Activated CD8-positive, alpha-beta memory T cell treated with anti-CD3 and anti-CD28 coated beads, Interleukin-2, amount 50 U/mL, for 1 hour (primary cell): ENCODE measurements at regions not wholly inside any gene's neighbourhood (a gene's known extent, or its start where the extent isn't known, plus 50 kb on each side); places are given as distances from the start of the nearest gene placed in this dataset.

Source experiments
- DNase-seq: peaks from one replicate; pipeline ENCODE4 v3.0.0-alpha.2; 2020; ENCODE audit errors: extremely low read depth

DNA sequence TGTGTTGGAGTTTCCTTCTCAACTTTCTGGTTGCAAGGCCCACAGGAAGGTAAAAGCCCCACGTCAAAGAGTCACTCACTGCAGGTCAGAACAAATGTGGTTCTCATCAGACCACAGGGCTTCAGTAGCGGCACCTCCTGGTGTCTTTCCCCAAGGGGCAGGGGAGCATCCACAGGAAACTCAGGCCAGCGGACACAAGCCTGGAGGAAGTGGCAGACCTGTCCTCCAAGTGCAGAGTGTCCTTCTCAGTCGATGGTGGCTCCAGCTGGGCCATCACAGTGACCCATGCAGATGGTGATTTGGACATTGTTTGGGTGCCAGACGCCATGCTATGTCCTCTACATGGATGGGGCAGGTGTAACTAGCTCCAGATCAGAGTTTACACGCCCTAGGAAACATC, 84.9 kb downstream of the ACKR3 start:
- DNase-seq: no peak

GRCh38 chr2:236656166-236656565, 86.5 kb downstream of the ACKR3 start:
- DNase-seq: no peak

DNA sequence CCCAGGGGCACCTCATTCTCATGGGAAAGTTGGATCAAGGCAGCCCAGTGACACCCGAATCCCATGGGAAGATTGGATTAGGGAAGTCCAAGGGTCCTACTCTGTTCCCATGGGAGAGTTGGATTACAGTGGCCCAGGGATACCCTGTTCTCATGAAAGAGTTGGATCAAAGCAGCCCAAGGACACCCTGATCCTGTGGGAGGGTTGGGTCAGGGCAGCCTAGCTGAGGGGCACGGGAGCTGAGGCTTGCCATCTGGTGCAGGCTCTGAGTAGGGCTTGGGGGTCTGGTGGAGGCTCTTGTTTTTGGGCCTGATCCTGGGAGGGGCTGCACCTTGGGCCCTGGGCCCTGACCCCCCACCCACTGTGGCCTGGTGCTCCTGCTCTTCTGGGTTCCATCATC, 87.1 kb downstream of the ACKR3 start:
- no peak for DNase-seq

- DNase-seq: no peak
Measured at GRCh38 chr2:236657215-236657614, 87.6 kb downstream of the ACKR3 start.

GRCh38 chr2:236657801-236658200, 88.2 kb downstream of the ACKR3 start:
- DNase-seq: no peak

DNA sequence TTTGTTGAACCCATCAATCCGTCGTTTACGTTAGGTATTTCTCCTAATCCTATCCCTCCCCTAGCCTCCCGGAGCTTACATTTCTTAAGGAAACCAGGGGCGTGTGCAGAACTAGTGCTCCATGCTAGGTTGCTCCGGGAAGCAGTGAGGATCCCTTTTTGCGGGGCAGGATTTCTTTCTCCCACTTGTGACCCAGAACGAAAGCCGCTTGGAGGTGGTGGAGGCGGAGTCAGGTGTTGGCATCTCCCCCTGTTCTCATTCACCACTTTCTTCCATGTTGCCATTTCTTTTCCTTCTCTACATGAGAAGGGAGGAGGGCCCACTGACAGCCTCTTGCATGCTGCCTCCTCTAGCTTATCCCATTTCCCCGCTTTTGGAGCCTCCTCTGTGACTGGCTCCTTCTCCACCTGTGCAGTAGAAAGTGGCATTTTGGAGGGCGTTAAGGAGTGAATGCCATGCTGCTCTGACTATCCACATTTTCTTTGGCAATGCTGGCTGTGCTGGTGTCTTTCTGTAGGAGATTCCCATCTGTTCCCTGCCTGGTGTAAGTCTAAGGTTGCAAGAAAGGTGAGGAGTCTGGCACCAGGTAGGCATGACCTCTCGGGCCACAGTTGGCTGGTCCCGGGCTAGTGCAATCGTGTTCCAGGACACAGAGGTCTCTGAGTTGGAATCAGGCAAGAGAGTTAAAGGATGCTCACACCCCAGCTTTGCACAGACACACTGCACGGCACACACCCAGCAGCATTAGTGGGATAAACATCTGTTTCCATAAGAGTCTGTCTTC, 89.5 kb downstream of the ACKR3 start:
- DNase-seq: no peak

DNA sequence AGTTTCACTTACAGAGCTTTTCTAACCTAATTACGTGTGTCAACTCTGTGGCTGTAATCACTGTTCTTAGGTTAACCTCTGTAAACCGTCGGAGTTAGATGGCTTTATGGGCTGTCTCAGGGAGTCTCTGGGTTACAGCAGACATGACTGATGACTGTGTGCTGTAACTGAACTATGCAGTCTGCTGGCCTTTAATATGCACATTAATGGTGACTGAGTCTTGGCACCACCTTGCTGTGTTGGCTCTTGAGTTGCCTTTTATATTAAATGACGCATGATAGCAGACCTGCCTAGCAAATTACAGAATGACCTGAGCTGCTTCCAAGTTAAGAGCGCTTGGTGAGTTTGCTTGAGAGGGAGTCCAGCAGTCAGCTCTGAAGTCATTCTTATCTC, 90.1 kb downstream of the ACKR3 start:
- no peak for DNase-seq

DNA sequence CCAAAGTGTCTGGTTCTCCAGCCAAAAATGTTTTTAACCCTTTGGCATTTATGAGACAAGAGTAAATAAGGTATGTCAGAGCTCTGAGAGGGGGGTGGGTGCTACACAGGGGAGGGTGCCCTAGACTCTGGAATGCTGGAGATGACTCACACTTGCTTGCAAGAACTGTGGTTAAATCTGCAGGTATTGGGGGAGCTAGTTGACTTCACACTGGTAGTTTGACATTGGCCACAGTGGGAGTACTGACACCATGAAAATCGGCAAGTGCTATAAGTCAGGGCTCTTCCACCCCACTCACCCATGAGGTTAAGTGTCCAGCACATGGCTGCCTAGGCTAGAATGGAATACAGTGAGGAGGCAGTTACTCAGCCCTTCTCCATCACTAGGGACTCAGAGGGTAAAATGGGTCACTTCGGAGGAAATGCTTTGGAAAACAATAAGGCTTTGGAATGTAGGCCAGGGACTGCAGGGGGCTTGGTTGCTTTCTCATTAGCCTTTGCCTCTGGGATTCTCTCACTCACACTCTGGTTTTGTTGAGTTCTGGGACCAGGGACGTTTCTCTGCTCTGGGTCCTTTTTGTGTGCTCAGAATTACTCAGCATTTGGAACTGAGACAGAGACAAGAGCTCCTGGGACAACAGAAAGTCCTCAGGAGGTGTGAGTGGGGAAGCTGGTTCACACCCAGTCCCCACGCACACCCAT, 91.6 kb downstream of the ACKR3 start:
- no peak for DNase-seq

DNA sequence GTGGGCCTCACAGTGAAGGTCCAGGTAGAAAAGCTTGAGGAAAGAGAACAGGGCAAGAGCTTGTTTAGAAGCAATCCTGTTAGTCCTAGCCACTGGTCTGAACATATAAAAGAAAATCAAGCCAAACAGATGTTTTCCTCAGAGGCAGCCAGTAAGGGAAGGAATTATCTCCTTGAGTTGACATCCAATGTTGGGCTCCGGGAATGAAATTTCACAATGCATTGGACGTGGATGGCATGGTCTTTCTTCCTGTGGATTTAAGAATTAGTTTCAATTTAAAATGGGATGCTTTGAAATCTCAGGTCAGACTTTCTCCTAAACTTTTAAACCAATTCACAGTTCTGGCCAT, 92.1 kb downstream of the ACKR3 start:
- no peak for DNase-seq

DNA sequence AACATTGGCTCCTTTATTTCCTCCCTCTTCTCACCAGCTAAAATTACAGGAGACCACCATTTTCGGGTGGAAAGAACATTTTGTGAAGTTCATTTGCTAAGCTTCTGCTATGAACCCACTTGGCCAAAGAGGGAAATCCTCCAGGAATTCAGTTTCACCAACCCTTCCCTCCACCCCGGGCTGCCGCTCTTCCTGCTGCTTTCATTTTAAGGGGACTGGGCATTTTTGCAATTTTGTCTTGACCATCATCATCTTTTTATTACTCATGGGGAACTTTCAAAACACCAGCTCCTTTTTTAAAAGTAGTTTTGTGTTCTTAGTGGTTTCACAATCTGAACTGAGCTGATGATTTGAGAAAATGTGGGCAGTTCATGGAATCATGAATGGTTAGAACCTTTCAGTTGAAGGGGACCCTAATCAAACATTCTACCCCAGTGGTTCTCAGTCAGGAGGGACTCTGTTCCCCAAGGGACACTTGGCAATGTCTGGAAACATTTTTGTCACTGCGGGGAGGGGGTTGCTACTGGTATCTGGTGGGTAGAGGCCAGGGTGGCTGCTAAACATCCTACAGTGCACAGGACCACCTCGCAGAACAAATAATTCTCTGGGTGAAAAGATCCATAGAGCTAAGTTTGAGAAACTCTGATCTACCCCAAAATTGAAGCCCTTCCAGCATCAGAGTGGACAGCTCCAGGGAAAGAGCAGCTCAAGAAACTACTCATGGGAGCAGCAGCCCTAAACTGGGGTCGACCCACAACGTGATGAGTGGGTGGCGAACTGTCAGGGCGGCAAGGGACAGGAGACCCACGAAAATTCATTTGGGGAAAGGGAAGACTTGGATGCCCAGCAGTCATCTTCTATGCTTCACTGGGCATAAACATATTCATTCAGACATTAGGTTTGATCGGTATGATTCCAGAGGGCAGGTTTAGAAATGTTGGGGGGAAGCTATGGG, 92.9 kb downstream of the ACKR3 start:
- DNase-seq: no peak

DNA sequence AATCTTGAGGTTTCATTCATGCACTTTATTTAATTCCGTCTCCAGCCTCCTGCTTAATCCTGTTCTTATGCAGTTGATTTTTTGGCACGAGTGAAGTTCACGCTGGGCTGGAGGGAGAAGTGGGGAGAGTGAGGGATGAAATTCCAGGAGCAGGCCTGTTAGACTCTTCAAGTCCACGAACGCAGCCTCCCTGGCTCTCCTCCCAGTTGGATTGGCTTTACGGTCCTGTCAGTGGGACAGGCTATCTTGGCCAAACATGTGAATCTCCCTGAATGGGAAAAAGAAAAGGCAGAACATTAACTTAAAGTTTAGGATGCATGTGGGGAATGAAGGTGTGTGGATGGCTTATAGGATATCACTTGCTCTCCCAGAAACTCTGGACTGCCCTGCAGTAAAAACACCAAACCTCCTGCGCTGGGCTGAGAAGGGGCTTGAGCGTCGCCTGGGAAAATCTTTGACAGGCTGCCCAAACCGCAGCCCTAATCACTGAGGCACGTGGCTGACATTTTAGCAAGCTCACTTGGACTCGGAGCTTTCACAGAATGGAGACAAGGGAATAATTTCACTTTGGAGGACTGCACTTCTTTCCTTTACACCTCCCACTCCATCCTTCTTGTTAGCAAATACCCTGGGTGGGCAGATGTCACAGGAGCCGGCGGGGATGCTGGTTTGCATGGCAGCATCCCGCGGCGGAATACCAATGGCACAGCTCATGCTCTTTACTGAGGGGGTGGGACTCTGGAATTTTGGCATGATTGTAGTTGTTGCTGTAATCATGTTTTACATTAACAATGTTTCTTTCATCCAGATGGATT, 93.9 kb downstream of the ACKR3 start:
- no peak for DNase-seq

- no peak for DNase-seq
Measured at GRCh38 chr2:236664136-236664535, 94.5 kb downstream of the ACKR3 start.

DNA sequence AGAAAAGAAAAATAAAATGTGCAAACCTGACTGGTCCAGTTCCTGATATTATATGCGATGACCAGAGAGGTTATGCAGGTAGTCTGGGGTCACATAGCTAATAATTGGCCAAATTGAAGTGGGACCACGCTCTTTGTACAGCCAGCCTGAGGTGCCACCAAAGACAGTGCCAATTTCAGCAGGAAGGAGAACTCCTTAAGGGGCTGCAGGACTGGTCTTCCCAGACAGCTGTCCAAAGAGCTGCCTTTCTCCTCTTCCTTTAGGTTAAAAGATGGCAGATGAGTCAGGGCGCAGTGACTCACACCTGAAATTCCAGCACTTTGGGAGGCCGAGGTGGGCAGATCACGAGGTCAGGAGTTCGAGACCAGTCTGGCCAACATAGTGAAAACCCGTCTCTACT, 95.5 kb downstream of the ACKR3 start:
- no peak for DNase-seq

GRCh38 chr2:236665572-236666118, 96.0 kb downstream of the ACKR3 start:
- DNase-seq: no peak

DNA sequence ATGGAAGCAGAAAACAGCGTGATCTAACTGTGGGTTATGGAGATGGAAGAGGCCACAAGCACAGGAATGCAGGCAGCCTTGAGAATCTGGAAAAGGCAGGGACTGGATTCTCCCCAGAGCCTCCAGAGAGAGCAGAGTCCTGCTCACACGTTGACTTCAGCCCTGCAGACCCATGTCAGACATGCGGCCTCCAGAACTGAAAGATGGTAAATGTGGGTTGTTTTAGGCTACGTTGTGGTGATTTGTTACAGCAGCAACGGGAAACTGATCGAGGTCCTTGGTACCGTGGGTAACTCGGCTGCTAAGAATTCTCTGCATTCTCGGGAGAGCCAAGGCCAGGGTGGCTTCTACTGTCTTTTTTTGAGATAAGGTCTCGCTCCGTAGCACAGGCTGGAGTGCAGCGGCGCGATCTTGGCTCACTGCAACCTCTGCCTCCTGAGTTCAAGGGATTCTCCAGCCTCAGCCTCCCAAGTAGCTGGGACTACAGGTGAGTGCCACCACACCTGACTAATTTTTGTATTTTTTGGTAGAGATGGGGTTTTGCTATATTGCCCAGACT, 97.1 kb downstream of the ACKR3 start:
- DNase-seq: no peak

DNA sequence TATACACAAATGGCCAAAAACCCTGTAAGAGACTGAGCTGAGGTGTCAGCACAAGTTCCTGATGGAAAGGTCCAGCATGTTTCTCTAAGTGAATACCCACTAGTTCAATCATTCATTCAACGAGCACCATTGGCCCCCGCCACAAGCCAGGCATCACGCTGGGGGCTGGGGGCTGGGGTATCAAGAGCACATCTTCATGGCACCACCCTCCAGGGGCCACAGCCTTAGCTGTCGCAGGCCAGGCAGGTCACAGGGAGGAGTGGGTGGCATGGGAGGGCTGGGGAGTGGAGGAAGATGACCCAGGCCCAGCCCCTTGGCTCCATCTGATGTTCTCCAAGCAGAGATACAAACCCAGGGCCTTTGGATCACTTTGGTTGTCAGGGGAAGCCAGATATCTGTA, 97.9 kb downstream of the ACKR3 start:
- no peak for DNase-seq

GRCh38 chr2:236668531-236668969, 98.9 kb downstream of the ACKR3 start:
- DNase-seq: no peak

DNA sequence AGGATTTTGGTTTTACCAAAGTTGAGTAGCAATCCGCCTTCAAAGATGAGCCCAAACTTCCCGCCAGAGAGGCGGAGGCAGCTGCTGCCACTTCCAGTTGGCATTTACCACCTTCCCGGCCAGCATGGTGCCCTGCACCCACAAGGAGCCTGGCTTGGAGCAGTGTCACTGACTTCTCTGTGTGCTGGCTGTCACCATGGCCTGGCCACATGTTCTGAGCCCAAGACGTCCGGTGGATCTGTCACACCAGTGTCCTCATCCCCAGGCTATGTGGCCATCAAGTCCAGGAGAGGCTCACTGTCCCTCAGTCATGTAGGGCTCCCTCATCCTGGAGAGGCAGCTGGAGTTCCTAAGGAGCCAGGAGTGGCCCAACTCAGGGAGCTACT, 100.6 kb downstream of the ACKR3 start:
- no peak for DNase-seq

DNA sequence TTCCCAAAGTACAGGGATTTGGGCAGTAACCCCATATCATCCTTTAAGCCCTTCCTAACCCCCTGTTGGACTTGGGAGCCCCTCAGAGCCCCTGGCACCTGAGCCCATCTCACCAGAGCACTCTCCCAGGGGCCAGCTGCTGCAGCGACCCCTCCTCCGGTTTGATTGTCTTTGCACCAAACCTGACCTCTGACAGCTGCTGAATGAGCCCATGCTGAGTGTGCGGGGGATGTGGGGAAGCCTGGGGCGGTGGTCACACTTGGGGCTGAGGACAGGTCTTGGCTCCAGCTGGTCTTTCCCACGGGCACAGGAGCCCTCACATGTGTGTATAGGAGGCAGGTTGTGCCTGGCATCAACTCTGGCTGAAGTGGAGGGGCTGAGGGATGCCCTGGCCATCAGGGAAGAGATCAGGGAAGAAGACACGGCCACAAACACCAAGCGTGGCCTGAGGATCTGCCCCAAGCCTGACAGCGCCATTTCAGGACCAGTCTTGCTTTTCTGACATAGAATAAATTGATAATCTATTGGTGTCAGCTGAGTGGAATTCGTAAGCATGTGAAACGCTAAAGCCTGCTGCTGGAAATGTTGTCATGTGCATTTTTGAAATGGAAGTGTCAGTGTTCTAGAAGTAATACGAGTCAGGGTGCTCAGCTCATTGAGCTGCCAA, 102.4 kb downstream of the ACKR3 start:
- no peak for DNase-seq

- no peak for DNase-seq
Measured at GRCh38 chr2:236672606-236673005, 103.0 kb downstream of the ACKR3 start.
